Aorta (tissue), 5 donors: ENCODE measurements at regions not wholly inside any gene's neighbourhood (a gene's known extent, or its start where the extent isn't known, plus 50 kb on each side); places are given as distances from the start of the nearest gene placed in this dataset.

ENCODE experiments used
- ATAC-seq: fragments of 200-7000 bp; cut with Tn5 transposase; one replicate; pipeline ENCODE4 v1.9.1; 2022; ENCODE audit warnings: moderate library complexity; ENCODE audit not compliant: low FRiP score
- DNase-seq, 2 donors: peaks; one replicate each; pipeline ENCODE4 v3.0.0-alpha.2; 2020
- H3K27ac ChIP-seq, 2 donors: one replicate each; pipeline ENCODE4 v1.5.1; 2013; ENCODE audit warnings: low read length in 2 of 2, mild to moderate bottlenecking in 2 of 2, moderate library complexity in 2 of 2, control low read depth in 1 of 2, inconsistent platforms in 1 of 2, low read depth in 1 of 2
- H3K27me3 ChIP-seq, 2 donors: one replicate each; pipeline ENCODE4 v1.6.1; 2013; ENCODE audit warnings: control low read depth in 1 of 2, low read length in 1 of 2, mild to moderate bottlenecking in 1 of 2, moderate library complexity in 1 of 2; ENCODE audit not compliant: insufficient read depth in 2 of 2, control insufficient read depth in 1 of 2
- H3K36me3 ChIP-seq, 2 donors: one replicate each; pipeline ENCODE4 v1.6.1; 2013; ENCODE audit warnings: control low read depth in 1 of 2, low read length in 1 of 2, mild to moderate bottlenecking in 1 of 2; ENCODE audit not compliant: insufficient read depth in 2 of 2, control insufficient read depth in 1 of 2
- H3K4me1 ChIP-seq, 2 donors: one replicate each; pipeline ENCODE4 v1.6.1; 2013; ENCODE audit warnings: low read length in 2 of 2, control low read depth in 1 of 2, mild to moderate bottlenecking in 1 of 2, moderate library complexity in 1 of 2; ENCODE audit not compliant: insufficient read depth in 2 of 2, control insufficient read depth in 1 of 2
- H3K4me3 ChIP-seq, 2 donors: one replicate each; pipeline ENCODE4 v1.5.1; 2013; ENCODE audit warnings: low read length in 2 of 2, control low read depth in 1 of 2, mild to moderate bottlenecking in 1 of 2
- H3K9me3 ChIP-seq: one replicate; pipeline ENCODE4 v1.6.1; 2013; ENCODE audit warnings: mild to moderate bottlenecking, low read length; ENCODE audit not compliant: control insufficient read depth
- WGBS, 2 donors: extraction: QIAGEN DNeasy Blood & Tissue Kit; methylation state at CpG; one replicate each; pipeline ENCODE4 v1.1.7; 2013; 5-methylcytosine and 5-hydroxymethylcytosine counted together
- intact Hi-C, 2 donors: fragments of 100-400 bp; cut with DNase I; formaldehyde crosslinking; loops; one replicate each; pipeline versions ENCODE4 v1.14.2 to v1.15.0; 2022
- donor health status: healthy with polysubstance abuse.
- donor health status: Bipolar disorder and iron deficiency.
- donor health status: DM: no; HTN: no; CAD: no.
- donor health status: DM: no; HTN: no; CAD: no.
- donor health status: DM: yes; HTN: yes; CAD: no.

DNA sequence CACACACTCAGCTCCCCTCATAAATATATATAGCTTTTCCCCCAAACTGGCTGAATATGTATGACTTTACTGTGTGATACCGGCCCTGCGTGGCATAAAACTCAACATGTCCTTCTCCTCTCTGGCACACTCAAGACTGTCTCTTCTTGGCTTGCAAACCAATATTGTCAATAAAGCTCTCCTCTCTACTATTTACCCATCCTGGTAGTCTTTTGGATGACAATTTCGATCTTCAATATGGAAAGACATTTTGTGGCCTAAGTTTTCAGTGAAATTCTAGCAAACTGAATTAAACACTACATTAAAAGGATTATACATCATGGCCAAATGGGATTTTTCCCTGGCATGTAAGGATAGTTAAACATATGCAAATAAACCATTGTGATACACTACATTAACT lies 1255.9 kb downstream of the JRKL start:
- Histone ChIP-seq H3K27ac (no peak overlapping the region), H3K4me3 (no peak overlapping the region), H3K36me3 (no peaks in the 10 kb centered on the region), H3K4me1 (no peaks in the 10 kb centered on the region), H3K9me3 (no peaks in the 10 kb centered on the region), H3K27me3 (no peaks in the 10 kb centered on the region)
- ATAC-seq = no peak
- DNase-seq = no peak
- intact Hi-C loops = no loop called here
- WGBS, 2 donors = 61 to 94% methylated on average over 3 of the region's 3 CpGs

GRCh38 chr11:97656356-97656755 lies 1266.5 kb downstream of the JRKL start:
- Histone ChIP-seq H3K27ac (no peak overlapping the region), H3K36me3 (no peaks in the 10 kb centered on the region), H3K4me1 (no peaks in the 10 kb centered on the region), H3K9me3 (no peaks in the 10 kb centered on the region), H3K27me3 (no peaks in the 10 kb centered on the region), H3K4me3 (no peak overlapping the region)
- intact Hi-C loops = no loop called here
- WGBS, 2 donors = 11 to 23% methylated on average over 2 of the region's 2 CpGs
- ATAC-seq (no peak), DNase-seq (no peak)

GRCh38 chr11:97657852-97658251 lies 1268.0 kb downstream of the JRKL start:
- DNase-seq (no peak), ATAC-seq (no peak)
- 91 to 96% methylated on average over 6 to 7 of the region's 7 CpGs for WGBS, 2 donors
- intact Hi-C loops = no loop called here
- no peaks in the 10 kb centered on the region for H3K27me3 ChIP-seq
- no peak overlapping the region for H3K27ac ChIP-seq
- no peaks in the 10 kb centered on the region for H3K4me1 ChIP-seq
- H3K36me3 ChIP-seq = no peaks in the 10 kb centered on the region
- H3K4me3 ChIP-seq = no peak overlapping the region
- H3K9me3 ChIP-seq = no peaks in the 10 kb centered on the region

DNA sequence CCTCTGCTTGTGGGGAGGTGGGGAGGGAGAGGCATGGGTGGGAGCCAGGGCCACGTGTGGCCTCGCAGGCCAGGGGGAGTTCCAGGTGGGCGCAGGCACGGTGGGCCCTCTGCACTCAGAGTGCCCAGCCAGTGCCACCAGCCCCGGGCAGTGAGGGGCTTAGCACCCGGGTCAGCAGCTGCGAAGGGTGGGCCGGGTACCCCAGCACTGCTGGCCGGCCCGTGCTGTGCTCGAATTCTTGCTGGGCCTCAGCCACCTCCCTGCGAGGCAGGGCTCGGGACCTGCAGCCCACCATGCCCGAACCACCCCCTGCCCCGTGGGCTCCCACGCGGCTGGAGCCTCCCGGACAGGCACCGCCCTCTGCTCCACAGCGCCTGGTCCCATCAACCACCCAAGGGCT lies 1277.2 kb downstream of the JRKL start:
- intact Hi-C loops = no loop called here
- ATAC-seq = no peak
- Histone ChIP-seq H3K36me3 (no peaks in the 10 kb centered on the region), H3K9me3 (no peaks in the 10 kb centered on the region), H3K27me3 (no peaks in the 10 kb centered on the region), H3K4me1 (no peaks in the 10 kb centered on the region), H3K27ac (no peak overlapping the region), H3K4me3 (no peak overlapping the region)
- peak in 1 of 2 donors; percentile 72 for DNase-seq
- WGBS, 2 donors = 95 to 97% methylated on average over 17 to 20 of the region's 20 CpGs

DNA sequence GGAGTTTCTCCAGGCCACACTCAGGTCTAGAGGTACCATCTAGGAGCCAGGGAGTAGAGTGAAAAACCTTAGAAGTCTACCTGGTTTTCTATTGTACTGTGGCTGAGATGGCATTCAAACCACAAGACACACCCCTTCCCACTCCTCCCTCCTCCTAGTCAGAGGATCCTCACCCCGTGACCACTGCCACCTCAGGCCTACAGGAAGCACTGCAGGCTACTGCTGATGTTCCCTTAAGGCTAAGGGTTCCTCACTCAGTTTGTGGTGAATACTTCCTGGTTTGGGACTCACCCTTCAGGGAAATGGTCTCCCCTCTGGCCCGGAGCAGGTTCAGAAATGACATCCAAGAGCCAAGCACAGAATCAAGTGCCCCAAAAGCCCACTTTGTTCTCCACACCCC lies 1293.9 kb downstream of the JRKL start:
- Histone ChIP-seq H3K27me3 (no peaks in the 10 kb centered on the region), H3K4me3 (no peak overlapping the region), H3K4me1 (no peaks in the 10 kb centered on the region), H3K27ac (no peak overlapping the region), H3K9me3 (peaks cover 2% of the 10 kb centered on the region), H3K36me3 (no peaks in the 10 kb centered on the region)
- no peak for ATAC-seq
- intact Hi-C loops = no loop called here
- 88% methylated on average over 2 of the region's 2 CpGs for WGBS, 2 donors
- no peak for DNase-seq

GRCh38 chr11:97684486-97685439 lies 1295.0 kb downstream of the JRKL start:
- Histone ChIP-seq H3K4me1 (no peaks in the 10 kb centered on the region), H3K27ac (no peak overlapping the region), H3K9me3 (peaks cover 2% of the 10 kb centered on the region), H3K36me3 (no peaks in the 10 kb centered on the region), H3K4me3 (no peak overlapping the region), H3K27me3 (no peaks in the 10 kb centered on the region)
- intact Hi-C loops = no loop called here
- DNase-seq = no peak
- no peak for ATAC-seq
- 64 to 68% methylated on average over 5 of the region's 5 CpGs for WGBS, 2 donors

GRCh38 chr11:97685695-97686094 lies 1295.9 kb downstream of the JRKL start:
- WGBS, 2 donors = 83 to 99% methylated on average over 2 of the region's 2 CpGs
- Histone ChIP-seq H3K9me3 (peaks cover 2% of the 10 kb centered on the region), H3K27me3 (no peaks in the 10 kb centered on the region), H3K4me1 (no peaks in the 10 kb centered on the region), H3K4me3 (no peak overlapping the region), H3K36me3 (no peaks in the 10 kb centered on the region), H3K27ac (no peak overlapping the region)
- ATAC-seq = no peak
- no peak for DNase-seq
- intact Hi-C loops = no loop called here

DNA sequence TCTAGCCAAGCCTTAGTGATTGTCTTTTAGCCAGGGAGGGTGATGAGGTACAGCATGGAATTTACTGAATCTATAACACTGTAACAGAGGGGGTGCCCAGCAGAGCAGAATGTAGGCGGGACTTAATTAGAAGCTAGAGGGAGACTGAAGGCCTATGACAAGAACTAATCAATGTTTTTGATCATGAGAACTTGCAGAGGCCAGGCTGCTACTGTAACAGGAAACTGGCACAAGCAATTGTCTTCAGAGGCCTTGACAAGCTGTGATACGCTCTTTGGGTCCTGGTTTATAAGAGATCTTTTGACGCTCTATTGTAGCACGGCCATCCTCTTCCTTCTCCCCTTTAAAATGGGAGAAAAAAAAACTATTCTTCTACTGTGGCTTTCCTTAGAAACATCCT lies 1297.3 kb downstream of the JRKL start:
- no peaks in the 10 kb centered on the region for H3K4me1 ChIP-seq
- ATAC-seq = no peak
- no peaks in the 10 kb centered on the region for H3K27me3 ChIP-seq
- H3K9me3 ChIP-seq = peaks cover 2% of the 10 kb centered on the region
- H3K4me3 ChIP-seq = no peak overlapping the region
- DNase-seq = no peak
- 91 to 96% methylated on average over 4 of the region's 4 CpGs for WGBS, 2 donors
- intact Hi-C loops = no loop called here
- no peaks in the 10 kb centered on the region for H3K36me3 ChIP-seq
- no peak overlapping the region for H3K27ac ChIP-seq

GRCh38 chr11:97691061-97691460 lies 1301.2 kb downstream of the JRKL start:
- no peak overlapping the region for H3K27ac ChIP-seq
- no peaks in the 10 kb centered on the region for H3K4me1 ChIP-seq
- 77 to 80% methylated on average over 1 of the region's 1 CpG for WGBS, 2 donors
- ATAC-seq (no peak), DNase-seq (no peak)
- no peaks in the 10 kb centered on the region for H3K27me3 ChIP-seq
- peaks cover 1% of the 10 kb centered on the region for H3K9me3 ChIP-seq
- H3K36me3 ChIP-seq = no peaks in the 10 kb centered on the region
- intact Hi-C loops = no loop called here
- no peak overlapping the region for H3K4me3 ChIP-seq
